Activated CD4-positive, alpha-beta T cell treated with anti-CD3 and anti-CD28 coated beads, Interleukin-10, Interleukin-2, amounts not matched to agents 100 ng/mL and 50 ng/mL, durations not matched to agents 16 hours and 8 hours (primary cell): ENCODE measurements at regions not wholly inside any gene's neighbourhood (a gene's known extent, or its start where the extent isn't known, plus 50 kb on each side); places are given as distances from the start of the nearest gene placed in this dataset.

ENCODE experiments used
- DNase-seq: peaks from one replicate; pipeline ENCODE4 v3.0.0-alpha.2; 2020

DNA sequence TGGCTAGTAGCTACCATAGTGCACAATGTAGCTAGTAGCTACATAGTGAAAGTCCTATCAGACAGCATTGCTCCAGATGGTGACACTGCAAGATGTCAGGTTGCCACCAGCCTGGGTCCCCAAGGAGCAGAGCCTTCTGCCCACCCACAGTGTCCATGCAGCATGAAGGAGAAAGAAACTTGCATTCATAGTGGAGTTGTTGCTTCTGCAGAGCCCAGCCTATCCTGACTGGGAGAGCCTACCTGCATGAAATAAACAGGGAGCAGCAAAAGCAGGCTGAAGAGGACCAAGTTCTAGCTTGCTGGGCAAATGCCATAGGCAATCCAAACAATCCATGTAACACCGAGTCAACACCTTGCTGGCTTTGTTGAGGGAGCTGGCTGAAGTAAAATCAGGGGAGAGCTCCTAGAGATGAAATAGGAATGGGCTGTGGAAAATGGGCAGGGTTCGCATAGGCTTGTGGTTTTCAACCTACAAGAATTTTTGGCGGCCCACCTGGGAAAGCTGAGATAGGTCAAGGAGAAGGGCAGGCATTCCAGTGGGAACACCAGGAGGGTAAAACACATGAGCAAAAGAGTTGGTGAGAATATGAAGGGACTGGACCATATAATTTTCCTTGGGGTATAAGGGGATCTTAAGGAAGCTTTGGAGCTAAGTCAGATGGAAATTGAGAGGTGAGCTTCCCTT, 195.8 kb downstream of the CYP26B1 start:
- DNase-seq: no peak

DNA sequence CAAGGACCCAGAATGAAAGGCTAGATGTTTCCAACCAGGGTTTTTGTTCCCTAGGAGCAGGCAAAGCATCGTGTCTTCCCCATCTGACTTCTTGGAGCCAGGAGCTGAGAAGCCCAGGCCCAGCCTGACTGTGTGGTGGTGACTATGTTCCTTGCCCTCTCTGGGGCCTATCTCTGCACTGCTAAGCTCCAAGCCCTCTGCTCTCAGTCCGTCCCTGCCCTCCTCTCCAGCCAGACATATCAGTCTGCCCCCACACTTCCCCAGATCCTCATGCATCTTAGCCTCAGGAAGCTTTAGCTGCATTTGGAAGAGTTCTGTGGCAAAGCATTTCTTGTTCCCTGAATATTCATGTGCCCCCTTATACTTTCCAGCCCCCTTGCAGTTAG, 196.6 kb downstream of the CYP26B1 start:
- DNase-seq: no peak

DNA sequence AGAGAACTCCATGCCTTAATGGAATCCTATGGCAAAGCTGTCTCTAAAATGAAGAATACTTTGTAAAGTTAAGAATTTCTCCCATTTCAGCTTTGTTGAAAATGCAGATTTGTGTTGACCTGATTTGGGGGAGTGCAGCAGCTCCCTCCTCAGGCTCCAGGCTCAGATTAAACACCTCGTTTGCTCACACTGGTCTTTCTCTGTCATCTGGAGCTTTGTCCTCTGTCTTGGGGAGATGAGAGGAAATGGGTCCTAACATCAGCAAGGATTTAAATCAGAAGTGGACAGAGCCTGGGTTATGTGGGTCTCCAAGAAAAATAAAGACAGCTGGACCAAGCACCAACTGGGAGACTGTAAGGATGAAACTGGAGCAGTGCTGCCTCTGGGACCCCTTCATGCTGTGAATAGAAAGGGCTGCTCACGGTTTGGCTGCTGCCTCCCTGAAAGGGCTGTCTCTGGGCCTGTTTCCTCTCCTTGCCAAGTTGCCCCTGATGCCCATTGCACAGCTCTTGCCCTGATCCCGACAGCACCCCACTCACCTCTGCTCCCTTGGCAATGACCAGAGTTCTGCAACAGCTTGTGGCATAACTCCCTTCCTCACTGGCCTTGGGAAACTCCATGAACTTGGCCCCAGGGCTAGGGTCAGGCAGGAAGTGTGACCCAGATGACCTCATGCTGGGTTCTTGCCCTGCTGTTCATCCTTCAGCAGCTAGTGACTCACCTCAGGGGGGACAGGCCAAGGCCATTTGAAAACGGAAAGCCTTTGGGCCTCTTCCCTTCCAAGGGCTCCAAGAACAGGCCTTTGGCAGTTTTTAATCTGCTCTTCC, 197.2 kb downstream of the CYP26B1 start:
- DNase-seq: no peak

DNA sequence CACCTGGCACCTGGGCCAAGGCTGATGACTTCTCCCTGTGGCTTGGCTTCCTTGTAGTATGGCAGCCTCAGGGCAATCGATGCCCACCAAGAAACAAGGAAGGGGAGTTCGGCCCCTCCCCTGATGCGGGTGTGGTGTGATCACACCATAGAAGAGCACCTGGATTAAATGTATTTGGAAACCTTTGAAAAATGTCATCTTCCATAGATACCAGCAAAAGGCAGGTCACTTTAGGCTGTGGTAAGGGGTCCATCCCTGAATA, 198.2 kb downstream of the CYP26B1 start:
- DNase-seq: no peak

DNA sequence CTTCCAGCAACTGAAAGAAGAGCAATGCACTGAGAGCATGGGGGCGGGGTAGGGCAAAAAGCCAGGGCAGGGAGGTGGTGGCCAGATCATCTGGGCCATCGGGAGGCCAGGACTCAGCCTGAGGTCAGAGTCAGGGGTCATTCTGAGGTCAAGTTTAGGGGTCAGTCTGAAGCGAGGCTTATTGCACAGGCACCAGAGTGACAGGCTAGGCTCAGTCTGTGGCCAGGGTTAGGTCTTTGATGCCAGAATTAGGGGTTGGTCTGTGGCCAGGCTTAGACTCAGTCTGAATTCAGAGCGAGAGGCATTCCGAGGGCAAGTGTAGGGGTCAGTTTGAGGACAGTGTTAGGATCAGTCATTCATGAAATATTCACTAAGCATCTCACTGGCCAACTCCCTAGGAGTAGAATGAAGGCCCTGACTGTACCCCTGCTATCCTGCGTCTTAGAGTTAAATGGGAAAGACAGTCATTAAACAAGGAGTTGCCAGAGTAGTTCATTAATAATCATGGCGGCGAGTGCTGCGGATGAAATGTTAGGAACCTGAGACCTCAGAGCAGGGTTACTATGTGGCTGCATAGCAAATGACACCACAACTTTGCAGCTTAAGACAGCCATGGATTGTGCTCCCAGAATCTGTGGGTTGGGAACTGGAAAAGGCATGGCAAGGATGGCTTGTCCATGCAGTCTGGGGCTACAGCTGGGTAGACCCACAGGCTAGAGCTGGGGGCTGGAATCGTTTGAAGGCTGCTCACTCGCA, 198.7 kb downstream of the CYP26B1 start:
- no peak for DNase-seq

DNA sequence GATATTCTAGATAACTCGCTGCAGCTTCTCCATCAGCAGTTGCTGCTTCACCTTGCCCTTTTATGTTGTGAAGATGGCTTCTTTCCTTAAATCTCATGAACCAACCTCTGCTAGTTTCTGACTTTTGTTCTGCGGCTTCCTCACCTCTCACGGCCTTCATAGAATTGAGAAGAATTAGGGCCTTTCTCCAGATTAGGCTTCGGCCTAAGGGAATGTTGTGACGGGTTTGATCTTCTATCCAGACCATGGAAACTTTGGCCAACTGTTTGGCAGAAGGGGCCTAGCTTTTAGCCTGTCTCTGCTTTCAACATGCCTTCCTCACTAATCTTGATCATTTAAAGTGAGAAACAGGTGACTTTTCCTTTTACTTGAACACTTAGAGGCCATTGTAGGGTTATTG, 199.9 kb downstream of the CYP26B1 start:
- no peak for DNase-seq

DNA sequence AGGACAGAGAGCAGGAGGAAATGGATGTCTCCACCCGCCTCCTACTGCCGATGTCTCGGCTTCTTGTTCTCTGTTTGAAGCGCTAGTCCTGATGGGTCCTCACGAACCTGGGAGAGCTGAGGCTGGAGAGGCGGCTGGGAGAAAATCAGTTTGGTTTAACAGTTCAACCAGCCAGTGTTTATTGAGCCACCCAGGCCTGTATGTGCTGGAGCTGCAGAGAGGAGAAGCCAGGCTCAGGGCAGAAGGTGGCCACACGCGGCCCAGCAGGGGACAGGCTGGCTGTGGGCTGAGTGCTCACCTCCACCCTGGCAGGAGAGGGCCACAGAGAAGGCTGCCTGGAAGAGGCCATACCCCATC, 202.1 kb downstream of the CYP26B1 start:
- no peak for DNase-seq

DNA sequence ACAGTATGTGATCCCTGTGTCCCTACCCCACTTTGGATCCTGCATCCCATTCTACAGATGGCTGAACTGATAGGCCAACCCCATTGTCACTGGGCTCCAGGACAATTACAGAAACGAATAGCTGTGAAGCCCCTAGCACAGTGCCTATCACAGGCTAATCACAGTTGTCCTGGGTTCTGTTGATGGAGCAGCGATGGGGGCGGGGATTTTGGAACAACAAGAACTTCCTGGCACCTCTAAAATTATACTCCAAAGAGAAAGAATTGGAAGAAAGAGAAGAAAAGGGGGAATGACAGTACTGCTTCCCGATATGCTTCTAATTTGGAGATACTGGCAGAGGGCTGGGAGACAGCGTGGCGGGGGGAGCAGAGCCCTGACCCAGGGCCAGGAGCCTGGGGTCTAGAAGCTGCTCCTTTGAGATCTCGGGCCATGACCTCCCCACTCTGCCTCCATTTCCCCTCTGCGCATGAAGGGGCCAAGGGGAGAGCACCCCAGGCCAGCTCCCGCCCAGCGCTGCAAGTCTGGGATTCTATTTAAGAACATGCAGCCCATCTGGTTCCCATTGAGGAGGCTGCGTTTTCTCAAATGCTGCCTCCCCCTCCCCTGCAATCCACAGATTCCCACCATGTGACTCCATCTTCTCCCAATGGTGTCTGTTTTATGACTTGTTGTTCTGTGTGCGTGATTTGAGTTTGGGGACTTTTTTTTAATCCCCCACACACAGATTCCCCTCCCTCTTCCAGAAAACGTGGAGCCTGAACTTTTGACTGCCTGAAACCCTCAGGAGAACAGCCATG, 202.7 kb downstream of the CYP26B1 start:
- no peak for DNase-seq

DNA sequence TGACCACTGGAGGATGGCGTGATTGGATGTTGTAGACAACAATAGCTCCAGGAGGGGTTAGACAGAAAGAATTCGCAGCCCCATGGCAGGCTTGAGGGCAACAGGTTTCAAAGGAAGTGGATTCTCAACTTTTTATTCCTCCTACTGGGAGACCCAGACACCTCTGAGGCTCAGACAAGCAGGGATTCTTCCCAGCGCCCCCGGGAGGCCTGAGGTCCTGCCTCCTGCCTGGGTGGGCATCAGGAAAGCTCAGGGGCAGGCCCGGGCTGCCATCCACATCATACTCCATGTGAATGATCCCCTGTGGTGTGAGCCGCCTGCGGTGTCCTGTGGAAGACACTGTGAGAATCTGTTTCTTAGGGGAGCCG, 203.5 kb downstream of the CYP26B1 start:
- DNase-seq: no peak

DNA sequence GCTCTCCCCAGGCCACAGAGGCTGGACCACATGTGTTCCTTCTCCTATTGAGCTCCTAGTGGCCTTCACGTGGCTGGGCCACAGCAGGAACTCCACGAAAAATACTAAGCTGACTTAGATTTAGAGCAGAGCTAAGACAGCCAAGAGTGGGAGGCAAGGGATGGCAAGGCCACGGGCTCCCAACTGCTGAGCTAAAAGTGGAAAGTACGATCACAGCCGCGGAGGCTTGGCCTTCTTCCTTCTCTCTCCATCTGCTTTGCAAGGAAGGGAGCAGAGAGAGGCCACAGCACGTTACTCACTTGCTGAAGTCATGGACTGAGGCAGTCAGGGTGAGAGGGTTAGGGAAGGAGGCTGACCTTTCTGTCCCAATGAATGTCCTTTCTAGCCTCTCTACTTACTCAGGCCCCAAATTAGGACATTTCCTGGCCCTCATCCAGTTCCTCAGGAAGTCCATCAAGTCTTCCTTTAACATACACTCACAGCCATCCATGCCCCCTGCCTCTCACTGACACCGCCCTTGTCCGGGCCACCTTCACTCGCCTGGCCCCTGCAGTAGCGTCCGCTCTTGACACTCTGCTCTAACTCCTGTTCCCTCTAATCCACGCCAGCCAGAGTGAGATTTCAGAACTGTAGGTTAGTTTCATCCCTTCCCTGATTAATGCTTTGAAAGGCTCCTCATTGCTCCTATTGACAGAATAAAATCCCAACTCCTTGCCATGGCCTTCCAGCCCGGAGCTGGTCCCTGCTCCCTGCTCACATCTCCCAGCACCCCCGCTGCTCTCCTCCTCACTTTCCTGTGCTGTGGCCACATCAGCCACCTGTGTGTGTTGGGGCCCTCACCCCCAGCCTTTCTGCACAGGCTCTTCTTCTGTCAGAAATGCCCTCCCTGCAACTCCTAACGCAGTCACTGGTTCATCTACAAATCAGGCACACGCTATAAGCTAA, 204.2 kb downstream of the CYP26B1 start:
- DNase-seq: no peak

DNA sequence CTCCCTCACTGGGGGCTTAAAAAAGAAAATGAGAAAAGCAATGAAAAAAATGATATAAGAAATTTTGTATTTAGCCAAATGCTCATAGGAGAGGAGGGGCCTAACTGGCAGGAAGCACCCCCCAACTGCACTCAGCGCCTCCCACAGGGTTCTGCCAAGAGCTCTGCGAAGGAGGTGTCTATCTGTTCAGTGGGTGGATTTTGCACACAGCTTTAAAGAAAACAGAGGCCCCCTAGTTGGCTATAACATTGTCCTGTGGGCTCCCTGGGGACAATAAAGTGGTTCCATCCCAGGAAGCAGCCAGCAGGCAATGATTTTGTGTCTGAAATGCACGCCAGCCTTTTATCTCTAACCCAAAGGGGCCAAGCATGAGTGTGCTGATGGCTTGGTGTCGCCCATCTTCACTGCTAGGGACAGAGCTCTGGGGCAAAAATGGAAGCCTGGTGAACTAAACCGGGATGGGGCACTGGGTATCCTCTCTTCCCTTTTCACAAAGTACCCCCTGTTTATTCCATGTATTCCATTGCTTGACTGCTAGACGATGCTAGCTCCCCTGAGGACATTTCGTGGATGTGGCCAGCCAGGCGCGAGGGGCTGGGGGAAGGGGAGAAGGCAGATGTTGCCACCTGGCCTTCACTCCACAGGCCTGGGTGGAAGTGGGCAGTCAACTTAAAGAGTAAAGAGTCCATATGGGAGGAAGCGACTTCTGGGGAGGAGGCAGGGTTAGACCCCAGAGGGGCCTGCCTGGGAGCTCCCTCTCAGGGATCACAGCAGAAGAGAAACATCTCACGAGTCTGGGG, 205.7 kb downstream of the CYP26B1 start:
- no peak for DNase-seq

DNA sequence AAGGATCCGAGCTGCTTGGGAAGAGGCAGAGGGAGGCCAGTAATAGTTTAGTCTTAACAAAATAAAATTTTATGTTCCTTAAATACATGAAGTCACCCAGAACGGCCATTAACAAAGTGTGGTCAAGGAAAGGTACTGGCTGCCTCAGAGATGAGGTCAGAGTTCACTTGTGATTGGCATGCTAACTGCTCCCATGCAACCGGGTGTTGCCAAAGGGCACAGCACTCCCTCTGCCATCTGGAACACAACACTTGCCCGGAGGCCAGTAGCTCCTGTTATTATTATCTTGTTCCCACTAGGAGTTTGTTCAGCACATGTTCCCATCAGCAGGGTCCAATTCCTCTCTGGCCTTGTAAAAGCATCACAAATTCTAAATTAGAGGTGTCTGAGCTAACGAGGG, 207.0 kb downstream of the CYP26B1 start:
- no peak for DNase-seq

DNA sequence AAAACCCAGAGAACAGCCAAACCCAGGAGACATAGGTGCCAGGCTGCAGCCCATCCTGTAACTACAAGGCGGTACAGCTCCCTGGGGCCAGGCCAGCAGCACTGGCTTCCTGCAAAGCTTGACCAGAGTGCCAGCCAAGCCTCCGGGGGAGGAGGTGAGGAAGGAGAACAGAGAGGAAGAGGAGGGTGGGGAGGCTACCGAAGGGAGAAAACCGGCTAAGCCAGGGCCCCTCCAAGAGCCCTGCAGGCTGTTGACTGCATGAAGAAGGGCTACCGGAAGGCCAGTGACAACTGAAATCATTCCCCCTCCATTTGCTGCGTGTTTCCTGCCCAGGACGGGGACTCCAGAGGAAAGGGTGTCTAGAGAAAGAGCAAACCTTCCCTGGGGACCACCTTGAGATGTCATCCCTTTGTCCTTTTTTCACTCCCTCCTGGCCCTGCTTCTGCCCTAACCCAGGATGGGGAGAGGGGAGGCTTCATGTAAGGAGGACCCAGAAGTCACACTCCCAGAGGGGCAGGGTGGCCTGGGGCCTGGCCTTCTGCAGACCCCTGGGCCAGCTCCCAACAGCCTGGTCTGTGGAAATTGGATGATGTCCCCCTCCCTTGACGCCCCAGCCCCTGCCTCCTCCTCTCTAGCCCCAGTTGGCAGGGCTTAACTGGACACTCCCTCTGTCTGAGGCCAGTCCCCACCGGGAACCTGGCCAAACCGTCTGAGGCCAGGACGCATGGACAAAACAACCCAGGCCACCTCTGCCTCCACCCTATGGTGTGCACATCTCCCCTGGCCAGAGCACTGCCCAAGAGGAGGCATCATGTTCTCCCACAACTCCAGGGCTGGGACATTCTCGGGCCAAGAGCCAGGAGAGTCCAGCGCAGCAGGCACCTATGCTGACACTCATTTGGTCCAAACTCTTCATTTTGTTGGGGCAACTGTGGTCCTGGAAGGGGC, 207.8 kb downstream of the CYP26B1 start:
- no peak for DNase-seq

DNA sequence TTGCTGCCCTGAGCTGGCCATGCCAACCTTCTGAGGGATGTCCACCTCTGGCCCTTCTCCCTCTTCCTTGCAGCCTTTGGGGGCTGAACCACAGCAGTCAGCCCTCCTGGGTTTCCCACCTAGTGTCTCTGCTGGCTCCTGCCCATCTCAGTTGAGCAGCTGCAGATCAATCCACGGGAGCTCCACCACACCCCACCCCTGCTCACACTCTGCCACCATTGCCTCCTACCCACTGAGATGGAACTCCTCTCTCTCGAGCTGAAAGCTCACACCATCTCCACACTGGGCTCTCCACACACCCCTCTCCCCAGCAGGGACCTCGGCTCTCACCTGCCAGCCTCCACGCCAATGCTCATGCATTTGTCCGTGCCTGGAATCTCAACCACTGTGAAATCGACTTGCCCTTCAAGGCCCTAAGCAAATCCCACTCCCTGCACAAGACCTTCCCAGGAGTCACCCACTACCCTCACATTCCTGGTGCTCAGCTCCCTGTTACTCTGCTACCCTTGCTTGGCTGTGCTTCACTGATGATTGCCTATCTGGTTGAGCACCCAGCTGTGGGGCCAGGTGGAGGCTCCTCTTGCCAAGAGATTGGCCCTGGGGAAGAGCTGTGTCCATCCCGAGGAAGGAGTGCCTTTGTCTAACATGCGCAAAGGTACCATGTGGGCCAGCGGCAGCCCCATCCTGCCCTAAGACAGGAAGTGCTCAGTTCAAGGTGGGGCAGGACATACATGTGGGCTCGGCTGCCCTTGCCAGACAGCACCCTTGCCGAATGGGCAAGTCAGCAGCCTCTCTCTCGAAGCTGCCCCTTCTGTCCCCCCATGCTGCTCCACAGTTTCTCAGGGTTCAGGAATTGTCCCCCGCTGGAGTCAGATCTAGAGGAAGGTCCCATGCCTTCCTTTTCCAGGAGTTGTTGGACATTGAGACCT, 208.7 kb downstream of the CYP26B1 start:
- DNase-seq: no peak

DNA sequence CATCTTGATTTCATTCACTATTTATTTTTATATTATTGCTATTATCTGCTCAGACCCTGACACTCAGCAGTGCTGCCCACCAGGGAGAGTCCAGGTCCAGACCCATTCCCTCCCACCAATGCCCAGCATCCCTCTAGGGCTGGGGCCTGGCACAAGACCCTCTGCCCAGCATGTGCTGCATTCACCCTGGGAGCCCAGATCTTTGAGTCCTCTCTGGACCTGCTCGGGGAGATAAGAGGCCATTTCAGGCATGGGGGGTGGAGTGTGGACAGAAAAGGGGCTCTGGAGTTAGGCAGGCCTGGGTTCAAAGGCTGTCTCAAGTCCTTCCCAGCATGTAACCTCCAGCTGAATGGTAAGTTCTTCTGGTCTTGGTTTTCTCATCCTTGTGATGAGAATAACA, 209.6 kb downstream of the CYP26B1 start:
- DNase-seq: no peak

DNA sequence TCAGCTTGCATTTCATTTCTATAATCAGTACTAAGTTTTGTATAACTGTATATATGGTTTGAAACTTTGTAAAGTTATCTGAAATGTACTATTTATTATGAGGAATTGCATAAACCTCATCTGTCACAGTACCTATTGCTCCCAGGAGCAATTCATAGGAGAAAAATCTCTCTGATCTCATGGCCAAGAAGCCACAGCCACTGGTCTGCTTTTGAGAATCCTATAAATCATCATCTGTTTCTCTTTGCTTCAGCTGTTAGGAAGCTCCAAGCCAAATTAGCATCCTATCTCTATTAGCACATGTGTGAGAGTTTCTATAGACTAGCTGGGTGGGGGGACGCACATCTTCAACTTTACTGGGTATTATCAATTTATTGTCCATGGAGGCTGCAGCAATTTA, 210.3 kb downstream of the CYP26B1 start:
- DNase-seq: no peak

DNA sequence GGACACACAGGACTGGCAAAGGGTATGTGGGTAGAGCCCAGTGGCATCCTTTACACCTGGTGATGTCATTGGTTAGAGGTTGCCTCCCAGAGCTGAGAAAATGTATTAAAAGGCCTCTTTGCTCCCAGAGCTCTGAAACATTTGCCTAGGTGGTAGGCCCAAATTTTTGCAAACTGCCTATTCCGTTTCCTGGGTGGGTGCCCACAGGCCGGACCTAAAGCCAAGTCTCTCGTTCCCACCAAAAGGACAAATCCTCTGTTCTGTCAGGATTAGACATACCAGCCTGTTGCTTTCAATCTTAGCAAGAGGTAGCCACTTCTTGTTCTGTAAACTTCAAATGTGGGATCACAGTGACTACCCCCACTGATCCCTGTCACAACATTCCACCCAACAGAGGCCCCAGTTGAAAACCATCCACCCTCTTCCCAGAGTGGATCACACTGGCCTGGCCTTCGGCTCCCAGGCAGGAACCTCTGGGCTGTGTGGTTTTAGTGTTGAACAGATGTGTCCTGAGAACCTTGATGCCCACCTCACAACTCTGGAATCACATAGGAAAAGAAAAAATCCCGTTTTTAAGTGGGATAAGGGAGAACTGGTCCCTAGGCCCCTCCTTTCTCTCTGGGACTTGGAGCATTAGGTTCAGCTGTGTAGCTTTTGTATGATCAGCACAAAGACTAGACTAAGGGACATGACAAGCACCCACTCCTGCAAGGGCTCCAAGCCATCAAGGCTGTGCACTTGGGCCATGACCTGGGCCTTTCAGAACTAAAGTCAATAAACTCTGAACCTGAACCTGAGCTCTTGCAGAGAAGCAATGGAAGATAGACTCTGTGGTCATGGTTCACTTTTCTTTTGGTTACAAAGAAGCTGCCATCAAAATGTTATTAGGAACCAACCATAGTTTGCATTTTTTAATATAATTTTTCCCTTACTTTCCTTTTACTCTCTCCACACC, 211.3 kb downstream of the CYP26B1 start:
- no peak for DNase-seq
